GM21786 (cell line): ENCODE measurements at regions not wholly inside any gene's neighbourhood (a gene's known extent, or its start where the extent isn't known, plus 50 kb on each side); places are given as distances from the start of the nearest gene placed in this dataset.

ENCODE experiments used
- ATAC-seq: cut with Tn5 transposase; IDR thresholded peaks from one replicate; pipeline ENCODE4 v1.9.1; 2021; ENCODE audit not compliant: unreplicated experiment

DNA sequence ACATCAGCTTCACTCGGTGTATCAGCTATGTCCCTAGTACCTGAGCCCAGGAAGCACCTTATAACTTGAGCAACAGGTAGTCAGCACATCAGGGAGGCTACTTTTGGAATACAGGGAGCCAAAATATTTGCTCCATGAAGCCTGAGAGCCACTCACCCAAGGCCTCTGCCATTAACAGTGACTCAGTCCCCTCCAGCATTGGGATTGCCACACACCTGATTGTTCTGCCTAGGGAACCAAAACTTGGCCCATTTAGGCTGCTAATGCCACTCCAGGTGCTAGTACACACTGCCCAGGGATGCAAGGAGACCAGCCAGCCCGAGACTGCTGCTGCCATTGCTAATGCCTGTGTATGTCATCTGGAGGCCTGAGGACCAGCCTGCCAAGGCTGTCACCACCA, 773.6 kb upstream of the TENM4 start:
- ATAC-seq, result no peak

GRCh38 chr11:80211673-80212072, 770.8 kb upstream of the TENM4 start:
- no peak for ATAC-seq

GRCh38 chr11:80204021-80204420, 763.2 kb upstream of the TENM4 start:
- no peak for ATAC-seq

DNA sequence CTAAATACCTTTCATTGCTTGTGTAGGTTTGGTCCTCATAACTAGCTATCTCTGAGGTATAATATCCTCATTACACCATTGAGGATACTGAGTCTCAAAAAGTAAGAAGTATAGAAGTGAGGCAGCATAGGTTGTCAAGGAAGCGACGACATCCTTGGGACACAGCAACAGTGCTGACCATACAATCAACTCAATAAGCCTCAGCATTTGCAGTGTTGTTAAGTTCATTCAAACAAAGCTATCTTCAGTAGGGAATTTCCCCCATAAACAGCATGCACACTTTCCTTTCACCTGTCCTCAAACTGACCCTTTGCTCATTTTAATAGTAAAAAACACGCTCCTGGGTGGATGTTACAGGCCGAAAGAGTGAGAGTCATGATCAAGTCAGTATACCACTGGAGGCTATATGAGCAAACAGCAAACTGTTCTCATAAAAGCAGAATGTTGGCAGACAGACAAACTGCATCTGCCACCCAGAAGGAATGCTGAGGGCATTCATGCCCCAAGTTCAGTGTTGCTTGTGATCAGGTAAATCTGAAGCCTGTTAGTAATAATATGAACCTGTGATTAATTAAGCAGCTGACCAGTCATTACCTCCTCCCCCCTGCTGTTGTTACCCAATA, 756.2 kb upstream of the TENM4 start:
- ATAC-seq, result no peak

DNA sequence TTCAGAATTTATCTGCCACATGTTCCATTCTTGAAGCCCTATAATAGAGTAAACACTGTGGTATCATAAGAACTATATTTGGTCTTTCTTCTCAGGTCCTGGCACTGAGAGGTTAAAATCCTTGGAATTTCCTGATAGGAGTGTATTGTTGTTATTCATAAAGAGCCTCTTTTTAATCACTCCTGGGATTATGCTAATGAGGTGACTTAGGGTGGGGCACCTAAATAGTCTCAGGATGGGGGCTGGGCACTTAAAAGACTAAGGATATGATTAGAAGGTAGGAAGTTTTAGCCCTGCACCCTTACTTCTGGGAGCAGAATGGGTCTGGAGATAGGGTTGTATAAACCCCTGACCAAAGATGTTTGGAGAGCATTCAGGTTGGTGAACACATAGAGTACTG, 755.2 kb upstream of the TENM4 start:
- ATAC-seq, result no peak

DNA sequence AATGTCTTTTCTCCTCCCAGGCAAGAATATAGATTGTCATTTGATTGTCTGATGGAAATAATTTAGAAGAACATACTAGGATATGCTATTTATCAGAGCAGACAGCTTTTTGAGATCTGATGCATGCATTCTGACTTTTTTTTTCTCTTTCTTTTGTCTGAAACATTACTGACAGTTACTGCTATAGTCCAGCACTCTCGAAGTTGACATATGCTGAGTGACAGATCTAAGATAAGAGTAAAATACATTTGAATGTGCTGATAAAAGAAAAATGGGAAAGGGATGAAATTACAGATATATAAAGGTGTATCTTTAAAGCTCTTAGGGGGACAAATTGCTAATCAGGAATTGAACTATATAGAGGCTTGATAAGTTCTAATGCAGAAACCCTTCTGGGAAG, 753.8 kb upstream of the TENM4 start:
- ATAC-seq, result no peak

GRCh38 chr11:80194016-80194415, 753.2 kb upstream of the TENM4 start:
- no peak for ATAC-seq

GRCh38 chr11:80188076-80188627, 747.3 kb upstream of the TENM4 start:
- ATAC-seq, result no peak

GRCh38 chr11:80186692-80187091, 745.9 kb upstream of the TENM4 start:
- ATAC-seq, result no peak

- no peak for ATAC-seq
Measured at GRCh38 chr11:80182901-80183300, 742.1 kb upstream of the TENM4 start.

DNA sequence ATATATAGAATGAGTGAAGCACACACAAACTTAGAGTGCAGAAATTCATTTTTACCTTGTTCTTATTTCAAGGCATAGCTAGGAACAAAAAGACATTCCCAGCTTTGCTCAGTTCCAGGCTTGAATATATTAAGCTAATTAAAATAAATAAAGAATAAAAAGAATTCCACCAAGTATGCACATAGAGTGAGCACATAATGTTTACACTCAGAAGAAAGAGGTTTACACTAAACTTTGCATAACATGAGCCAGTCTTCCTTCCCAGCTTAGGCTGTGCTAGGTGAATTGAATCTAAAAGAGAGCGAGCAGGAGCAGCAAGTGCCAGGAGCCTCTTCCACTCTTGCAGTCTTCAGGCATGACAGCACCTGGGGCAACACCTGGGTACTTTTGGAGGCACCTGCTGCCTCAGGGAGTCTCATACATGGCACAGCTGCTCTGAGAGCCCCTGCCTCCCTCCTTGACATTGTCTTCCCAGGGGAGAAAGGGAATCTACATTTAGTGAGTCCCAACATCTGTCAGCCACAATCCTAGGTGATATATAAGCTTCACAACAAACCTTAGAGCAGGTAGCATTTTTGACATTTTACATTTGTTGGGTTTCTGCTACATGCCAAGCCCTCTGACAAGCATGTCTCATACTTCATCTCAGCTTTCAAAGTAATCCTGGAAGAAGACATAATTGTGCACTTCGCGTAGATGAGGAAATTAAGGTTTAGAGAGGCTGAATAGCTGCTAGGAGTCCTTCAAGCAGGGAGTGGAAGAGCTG, 732.7 kb upstream of the TENM4 start:
- ATAC-seq, result no peak

DNA sequence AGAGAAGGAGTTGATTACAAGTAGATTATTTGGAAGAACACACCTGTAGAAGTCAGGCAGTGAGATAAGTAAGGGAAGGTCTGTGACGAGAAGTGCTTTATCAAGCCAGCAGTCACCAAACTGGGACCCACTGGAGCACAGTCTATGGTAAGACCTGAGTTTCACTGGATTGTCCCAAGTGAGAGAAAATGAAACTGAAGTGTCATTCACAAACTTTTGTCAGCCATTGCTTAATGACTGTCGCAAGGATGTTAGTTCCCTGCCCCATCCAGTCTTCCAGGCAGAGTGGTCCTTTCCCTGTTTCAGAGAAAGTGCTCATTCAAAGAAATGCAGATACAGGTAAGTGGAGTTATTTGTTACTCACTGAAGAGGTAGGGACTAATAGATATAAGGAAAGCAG, 728.0 kb upstream of the TENM4 start:
- no peak for ATAC-seq

DNA sequence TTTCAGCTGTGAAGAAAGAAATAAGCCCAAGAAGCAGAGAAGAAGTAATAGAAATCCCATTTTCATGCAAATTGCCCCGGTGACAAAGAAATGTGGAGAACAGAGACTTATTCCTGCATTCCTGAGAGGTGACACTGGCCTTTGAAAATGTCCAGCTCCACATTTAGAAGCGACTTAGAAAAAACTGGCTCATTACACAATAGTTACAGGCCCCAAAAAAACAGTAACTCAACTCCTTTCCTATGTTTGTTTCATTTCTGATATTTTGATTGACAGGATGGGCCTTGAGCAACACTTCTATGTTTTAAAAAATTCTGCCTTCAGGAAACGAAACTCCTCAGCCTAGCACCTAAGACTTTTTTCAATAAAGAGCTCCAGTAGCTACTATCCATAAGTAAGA, 726.9 kb upstream of the TENM4 start:
- no peak for ATAC-seq

DNA sequence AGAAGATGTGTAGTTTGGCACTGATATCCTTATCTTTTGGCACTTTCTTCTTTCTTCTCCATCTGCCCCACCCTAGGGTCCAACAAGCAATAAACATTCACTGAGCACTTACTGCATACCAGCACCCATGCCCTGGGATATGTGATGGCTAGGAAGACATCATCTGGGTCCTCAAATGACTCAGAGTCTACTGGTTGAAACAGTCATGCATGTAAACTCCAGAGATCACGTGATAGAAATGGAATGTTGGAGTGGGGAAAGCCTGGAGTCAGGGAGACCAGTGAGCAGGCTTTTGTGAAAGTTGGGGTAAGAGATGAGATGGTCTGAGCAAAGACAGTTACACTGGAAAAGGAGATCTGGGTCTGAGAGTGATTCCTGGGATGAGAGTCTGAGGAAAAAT, 724.9 kb upstream of the TENM4 start:
- ATAC-seq, result no peak

GRCh38 chr11:80163441-80163840, 722.6 kb upstream of the TENM4 start:
- ATAC-seq, result no peak

- ATAC-seq, result no peak
Measured at GRCh38 chr11:80163011-80163410, 722.2 kb upstream of the TENM4 start.

DNA sequence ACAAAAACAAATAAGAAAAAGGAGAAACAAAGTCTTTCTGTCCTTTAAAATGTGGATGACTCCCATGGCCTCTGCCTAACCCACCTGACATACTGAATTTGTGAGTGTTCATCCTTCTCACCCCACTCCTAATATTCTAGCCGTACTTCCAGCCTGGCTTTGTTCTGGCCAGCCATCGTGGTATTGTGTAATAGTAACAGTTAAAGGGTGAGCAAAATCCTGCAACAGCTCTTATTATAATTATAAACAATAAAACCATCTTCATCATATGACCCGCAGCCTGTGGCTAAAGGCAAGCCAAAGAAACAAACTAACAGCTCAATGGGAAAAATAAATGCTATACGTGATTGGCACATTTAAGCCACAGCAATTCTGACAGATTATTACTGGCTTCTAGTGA, 721.6 kb upstream of the TENM4 start:
- ATAC-seq, result no peak

DNA sequence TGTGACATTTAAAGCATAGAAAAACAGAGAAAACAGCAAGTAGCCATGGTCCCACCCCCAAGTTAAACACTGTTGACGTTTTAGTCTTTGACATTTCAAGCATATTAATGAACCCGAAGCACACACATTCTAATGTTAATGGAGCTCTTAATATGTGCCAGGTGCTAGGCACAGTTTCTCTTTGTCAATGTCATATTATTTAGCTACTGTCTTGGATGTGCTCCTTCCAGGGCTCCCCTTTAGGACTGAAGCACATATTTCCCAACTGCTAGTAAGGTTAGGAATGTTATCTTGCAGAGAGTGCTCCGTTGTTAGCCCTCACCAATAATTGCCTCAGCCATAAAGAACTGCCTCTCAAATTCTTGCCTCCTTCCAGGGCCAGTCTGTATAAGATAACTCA, 716.6 kb upstream of the TENM4 start:
- no peak for ATAC-seq

DNA sequence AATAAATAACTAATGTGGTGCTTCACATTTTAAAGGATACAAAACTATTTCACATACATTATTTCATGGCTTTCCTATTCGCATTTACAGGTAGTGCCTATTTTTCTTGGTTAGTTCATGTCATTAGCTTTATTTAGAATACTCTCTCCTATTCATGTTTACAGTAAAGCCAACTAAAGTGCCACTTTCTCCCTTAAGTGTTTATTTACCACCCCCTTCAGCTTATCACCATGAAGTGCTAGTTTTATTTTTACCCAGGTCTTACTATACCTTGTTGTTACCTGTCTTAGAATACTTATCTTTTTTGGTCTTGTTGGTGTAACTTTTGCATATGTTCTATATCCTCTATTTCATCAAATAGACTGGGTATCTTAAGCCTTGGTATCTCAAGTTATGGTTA, 715.2 kb upstream of the TENM4 start:
- no peak for ATAC-seq

GRCh38 chr11:80155412-80156017, 714.7 kb upstream of the TENM4 start:
- no peak for ATAC-seq

GRCh38 chr11:80146232-80146631, 705.4 kb upstream of the TENM4 start:
- ATAC-seq, result no peak

- no peak for ATAC-seq
Measured at GRCh38 chr11:80144897-80145594, 704.2 kb upstream of the TENM4 start.
